Neural progenitor cell (in vitro differentiated cells): ENCODE measurements at regions not wholly inside any gene's neighbourhood (a gene's known extent, or its start where the extent isn't known, plus 50 kb on each side); places are given as distances from the start of the nearest gene placed in this dataset.

Experiments used
- EZH2 ChIP-seq: fragments of 200-600 bp; sonication (generic); IDR thresholded peaks from 2 replicates; pipeline ENCODE4 v1.6.1; 2017; ENCODE audit warnings: antibody characterized with exemption, mild to moderate bottlenecking, moderate library complexity
- EZH2phosphoT487 ChIP-seq: fragments of 200-600 bp; sonication (generic); IDR thresholded peaks from 2 replicates; pipeline ENCODE4 v1.6.1; 2017; ENCODE audit warnings: antibody characterized with exemption
- TF ChIP-seq, protein P1 (sequence below): fragments of 200-600 bp; sonication (generic); IDR thresholded peaks from 2 replicates; pipeline ENCODE4 v1.5.1; 2017; ENCODE audit warnings: antibody characterized with exemption, mild to moderate bottlenecking

DNA sequence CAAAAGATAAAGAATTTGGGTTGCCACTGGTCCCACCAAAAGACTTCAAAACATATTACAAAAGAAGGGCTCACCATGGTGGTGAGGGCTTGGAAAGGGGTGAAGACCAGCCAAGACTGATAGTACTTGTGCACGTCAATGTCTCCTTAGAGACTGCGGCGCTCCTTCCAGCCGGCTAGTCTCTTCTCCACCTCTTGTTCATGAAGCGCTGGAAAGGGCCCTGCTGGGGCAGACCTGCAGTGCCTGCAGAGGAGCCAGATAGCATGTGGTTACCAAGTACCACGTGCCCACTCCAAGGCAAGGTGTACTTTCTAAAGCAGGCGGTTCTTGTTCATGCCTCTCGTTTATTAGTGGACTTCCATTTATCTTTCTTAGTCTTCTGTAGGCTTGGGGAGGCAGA is 92.7 kb upstream of the FAM20A start:
- TF ChIP-seq, protein P1, sequence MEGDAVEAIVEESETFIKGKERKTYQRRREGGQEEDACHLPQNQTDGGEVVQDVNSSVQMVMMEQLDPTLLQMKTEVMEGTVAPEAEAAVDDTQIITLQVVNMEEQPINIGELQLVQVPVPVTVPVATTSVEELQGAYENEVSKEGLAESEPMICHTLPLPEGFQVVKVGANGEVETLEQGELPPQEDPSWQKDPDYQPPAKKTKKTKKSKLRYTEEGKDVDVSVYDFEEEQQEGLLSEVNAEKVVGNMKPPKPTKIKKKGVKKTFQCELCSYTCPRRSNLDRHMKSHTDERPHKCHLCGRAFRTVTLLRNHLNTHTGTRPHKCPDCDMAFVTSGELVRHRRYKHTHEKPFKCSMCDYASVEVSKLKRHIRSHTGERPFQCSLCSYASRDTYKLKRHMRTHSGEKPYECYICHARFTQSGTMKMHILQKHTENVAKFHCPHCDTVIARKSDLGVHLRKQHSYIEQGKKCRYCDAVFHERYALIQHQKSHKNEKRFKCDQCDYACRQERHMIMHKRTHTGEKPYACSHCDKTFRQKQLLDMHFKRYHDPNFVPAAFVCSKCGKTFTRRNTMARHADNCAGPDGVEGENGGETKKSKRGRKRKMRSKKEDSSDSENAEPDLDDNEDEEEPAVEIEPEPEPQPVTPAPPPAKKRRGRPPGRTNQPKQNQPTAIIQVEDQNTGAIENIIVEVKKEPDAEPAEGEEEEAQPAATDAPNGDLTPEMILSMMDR: no peak
- TF ChIP-seq EZH2: no peak
- TF ChIP-seq EZH2phosphoT487: no peak
